ENCODE measurements at regions not wholly inside any gene's neighbourhood (a gene's known extent, or its start where the extent isn't known, plus 50 kb on each side); places are given as distances from the start of the nearest gene placed in this dataset.

DNA sequence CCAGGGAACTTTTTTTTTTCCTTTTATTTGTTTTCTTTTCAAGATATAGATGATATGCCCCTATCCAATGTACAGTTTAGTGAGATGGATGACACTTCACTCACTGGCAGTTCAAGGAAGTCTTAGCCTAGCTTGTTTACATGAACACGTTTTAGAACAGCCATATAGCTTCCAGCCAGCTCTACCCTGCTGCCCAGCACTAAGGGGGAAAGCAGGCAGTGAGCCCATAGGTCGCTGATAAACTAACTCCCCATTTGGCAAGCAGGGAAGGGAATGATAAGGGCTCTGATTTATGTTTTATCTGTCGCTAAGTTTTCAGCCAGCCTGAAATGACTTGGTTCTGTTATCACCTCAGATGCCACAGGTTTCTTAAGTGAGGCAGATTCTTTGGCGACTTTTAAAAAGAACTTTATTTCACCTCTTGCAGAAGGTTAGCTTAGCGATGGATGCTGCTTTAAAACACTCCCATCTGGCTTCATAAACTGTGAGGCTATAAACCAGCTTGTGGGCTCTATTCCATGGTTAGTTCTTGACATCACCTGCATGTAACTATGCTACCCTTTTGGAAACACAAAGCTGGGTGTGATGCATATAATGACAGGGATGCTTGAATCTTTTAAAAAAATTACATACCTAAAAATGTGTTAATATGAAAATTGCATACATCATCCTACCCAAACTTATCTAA is 348.4 kb downstream of the FBXO8 start:
- no peak for TF ChIP-seq EP300 (IDR thresholded peaks at IDR 0.05)
- TF ChIP-seq, protein P1, sequence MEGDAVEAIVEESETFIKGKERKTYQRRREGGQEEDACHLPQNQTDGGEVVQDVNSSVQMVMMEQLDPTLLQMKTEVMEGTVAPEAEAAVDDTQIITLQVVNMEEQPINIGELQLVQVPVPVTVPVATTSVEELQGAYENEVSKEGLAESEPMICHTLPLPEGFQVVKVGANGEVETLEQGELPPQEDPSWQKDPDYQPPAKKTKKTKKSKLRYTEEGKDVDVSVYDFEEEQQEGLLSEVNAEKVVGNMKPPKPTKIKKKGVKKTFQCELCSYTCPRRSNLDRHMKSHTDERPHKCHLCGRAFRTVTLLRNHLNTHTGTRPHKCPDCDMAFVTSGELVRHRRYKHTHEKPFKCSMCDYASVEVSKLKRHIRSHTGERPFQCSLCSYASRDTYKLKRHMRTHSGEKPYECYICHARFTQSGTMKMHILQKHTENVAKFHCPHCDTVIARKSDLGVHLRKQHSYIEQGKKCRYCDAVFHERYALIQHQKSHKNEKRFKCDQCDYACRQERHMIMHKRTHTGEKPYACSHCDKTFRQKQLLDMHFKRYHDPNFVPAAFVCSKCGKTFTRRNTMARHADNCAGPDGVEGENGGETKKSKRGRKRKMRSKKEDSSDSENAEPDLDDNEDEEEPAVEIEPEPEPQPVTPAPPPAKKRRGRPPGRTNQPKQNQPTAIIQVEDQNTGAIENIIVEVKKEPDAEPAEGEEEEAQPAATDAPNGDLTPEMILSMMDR (IDR thresholded peaks at IDR 0.05), result no peak
